ENCODE measurements at regions not wholly inside any gene's neighbourhood (a gene's known extent, or its start where the extent isn't known, plus 50 kb on each side); places are given as distances from the start of the nearest gene placed in this dataset.

DNA sequence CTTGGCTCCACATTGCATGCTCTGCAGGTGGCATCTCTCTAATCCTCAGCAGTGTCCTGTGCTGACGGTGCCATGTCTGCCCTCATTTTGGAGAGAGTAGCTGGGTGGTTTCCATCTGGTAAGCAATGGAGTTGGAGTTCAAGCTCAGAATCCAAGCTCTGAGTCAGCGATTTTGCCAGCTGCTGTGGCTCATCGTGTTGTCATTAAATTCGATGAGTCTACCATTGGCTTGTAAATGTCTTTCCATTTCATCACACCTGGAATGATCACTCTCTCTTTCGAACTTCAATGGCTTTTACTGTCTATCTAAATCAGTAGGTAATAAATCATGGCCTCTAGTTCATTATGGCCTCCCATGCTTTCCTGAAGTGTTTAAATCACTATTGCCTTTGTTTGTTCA, 378.5 kb upstream of the TSHZ2 start:
- Histone ChIP-seq H3K4me1 (ENCODE audit: control insufficient read depth in 1 of 2, insufficient read depth in 2 of 2, low read length in 2 of 2) (no peaks in the 10 kb centered on the region), H4K20me1 (ENCODE audit: insufficient read depth) (no peaks in the 10 kb centered on the region), H3K27me3 (ENCODE audit: insufficient read depth, low read length) (no peaks in the 10 kb centered on the region), H3K9me2 (ENCODE audit: insufficient read depth) (no peaks in the 10 kb centered on the region), H3K9ac (ENCODE audit: low read length) (no peak overlapping the region), H3K9me3 (ENCODE audit: control insufficient read depth in 1 of 2, insufficient read depth in 1 of 2, low read depth in 1 of 2, low read length in 2 of 2) (no peaks in the 10 kb centered on the region; a peak in 2 of 4 replicates), H3K36me3 (ENCODE audit: control insufficient read depth in 1 of 2, insufficient read depth in 2 of 2, low read length in 2 of 2) (no peaks in the 10 kb centered on the region), H3K27ac (ENCODE audit: low read depth, low read length) (no peak overlapping the region), H3K4me2 (ENCODE audit: low read length) (no peak overlapping the region), H2AFZ (ENCODE audit: low read depth, low read length, poor library complexity, severe bottlenecking) (no peak overlapping the region), H3K79me2 (ENCODE audit: insufficient read depth, low read length) (no peaks in the 10 kb centered on the region), H3K4me3 (replicated peaks in 1 of 2; ENCODE audit: low read depth in 1 of 2, low read length in 2 of 2) (no peak overlapping the region)
- CTCF ChIA-PET, result no interaction called here
- DNase-seq (ENCODE audit: low read depth, low spot score) (no peak), ATAC-seq (no peak)
- RAD21 ChIA-PET (ENCODE audit: low non-redundant PET in 1 of 2, low total read pairs in 2 of 2, uncharacterized antibody in 2 of 2, unreplicated experiment in 2 of 2), result no interaction called here
- POLR2A ChIA-PET, result no interaction called here
- TF ChIP-seq EGR1 (IDR thresholded peaks at IDR 0.05; ENCODE audit: low read depth), result no peak
- TF ChIP-seq SRF (IDR thresholded peaks at IDR 0.05; ENCODE audit: low read depth), result no peak
- TF ChIP-seq, protein P1, sequence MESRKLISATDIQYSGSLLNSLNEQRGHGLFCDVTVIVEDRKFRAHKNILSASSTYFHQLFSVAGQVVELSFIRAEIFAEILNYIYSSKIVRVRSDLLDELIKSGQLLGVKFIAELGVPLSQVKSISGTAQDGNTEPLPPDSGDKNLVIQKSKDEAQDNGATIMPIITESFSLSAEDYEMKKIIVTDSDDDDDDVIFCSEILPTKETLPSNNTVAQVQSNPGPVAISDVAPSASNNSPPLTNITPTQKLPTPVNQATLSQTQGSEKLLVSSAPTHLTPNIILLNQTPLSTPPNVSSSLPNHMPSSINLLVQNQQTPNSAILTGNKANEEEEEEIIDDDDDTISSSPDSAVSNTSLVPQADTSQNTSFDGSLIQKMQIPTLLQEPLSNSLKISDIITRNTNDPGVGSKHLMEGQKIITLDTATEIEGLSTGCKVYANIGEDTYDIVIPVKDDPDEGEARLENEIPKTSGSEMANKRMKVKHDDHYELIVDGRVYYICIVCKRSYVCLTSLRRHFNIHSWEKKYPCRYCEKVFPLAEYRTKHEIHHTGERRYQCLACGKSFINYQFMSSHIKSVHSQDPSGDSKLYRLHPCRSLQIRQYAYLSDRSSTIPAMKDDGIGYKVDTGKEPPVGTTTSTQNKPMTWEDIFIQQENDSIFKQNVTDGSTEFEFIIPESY (IDR thresholded peaks at IDR 0.05; ENCODE audit: extremely low read depth, insufficient replicate concordance, low read length), result no peak
- no peak for TF ChIP-seq CBX3 (IDR thresholded peaks at IDR 0.05; ENCODE audit: low read depth)
- TF ChIP-seq ELF1 (IDR thresholded peaks at IDR 0.05; ENCODE audit: borderline replicate concordance, low read depth), result no peak
- intact Hi-C loops (cut with micrococcal nuclease), result no loop called here
- no TSS peak for BruUV-seq (replicated peaks)

DNA sequence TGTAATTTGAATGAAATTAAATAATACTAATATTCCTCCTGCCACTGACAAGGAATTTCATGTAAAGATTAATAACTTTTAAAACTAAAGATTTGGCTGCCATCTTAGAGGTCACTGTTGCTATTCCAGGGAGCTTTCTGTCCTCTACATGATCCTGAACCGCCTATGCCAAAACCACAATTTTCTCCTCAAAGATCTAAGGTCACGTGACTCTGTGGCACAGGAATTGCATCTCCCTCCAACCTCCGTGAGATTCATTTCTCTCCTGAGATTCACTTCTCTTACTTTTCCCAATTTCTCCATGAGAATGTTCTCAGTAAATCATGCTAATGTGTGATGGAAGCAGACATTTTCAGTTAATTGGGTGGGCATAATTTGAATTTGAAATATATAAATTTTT, 379.6 kb upstream of the TSHZ2 start:
- DNase-seq (ENCODE audit: low read depth, low spot score), result no peak
- no peaks in the 10 kb centered on the region for H3K36me3 ChIP-seq (ENCODE audit: control insufficient read depth in 1 of 2, insufficient read depth in 2 of 2, low read length in 2 of 2)
- H3K9ac ChIP-seq (ENCODE audit: low read length), result no peak overlapping the region
- H3K9me3 ChIP-seq (ENCODE audit: control insufficient read depth in 1 of 2, insufficient read depth in 1 of 2, low read depth in 1 of 2, low read length in 2 of 2), result peaks cover 0 to 2% of the 10 kb centered on the region in 2 experiments; a peak in 2 of 4 replicates
- ChIA-PET RAD21 (ENCODE audit: low non-redundant PET in 1 of 2, low total read pairs in 2 of 2, uncharacterized antibody in 2 of 2, unreplicated experiment in 2 of 2) (no interaction called here), CTCF (no interaction called here), POLR2A (no interaction called here)
- no peaks in the 10 kb centered on the region for H3K4me1 ChIP-seq (ENCODE audit: control insufficient read depth in 1 of 2, insufficient read depth in 2 of 2, low read length in 2 of 2)
- H3K27ac ChIP-seq (ENCODE audit: low read depth, low read length), result no peak overlapping the region
- H3K9me2 ChIP-seq (ENCODE audit: insufficient read depth), result no peaks in the 10 kb centered on the region
- H4K20me1 ChIP-seq (ENCODE audit: insufficient read depth), result no peaks in the 10 kb centered on the region
- no peak overlapping the region for H3K4me3 ChIP-seq (replicated peaks in 1 of 2; ENCODE audit: low read depth in 1 of 2, low read length in 2 of 2)
- no peak for ATAC-seq
- intact Hi-C loops (cut with micrococcal nuclease), result no loop called here
- no peaks in the 10 kb centered on the region for H3K79me2 ChIP-seq (ENCODE audit: insufficient read depth, low read length)
- BruUV-seq (replicated peaks), result no TSS peak
- H2AFZ ChIP-seq (ENCODE audit: low read depth, low read length, poor library complexity, severe bottlenecking), result no peak overlapping the region
- no peaks in the 10 kb centered on the region for H3K27me3 ChIP-seq (ENCODE audit: insufficient read depth, low read length)
- H3K4me2 ChIP-seq (ENCODE audit: low read length), result no peak overlapping the region
- TF ChIP-seq, protein P2, sequence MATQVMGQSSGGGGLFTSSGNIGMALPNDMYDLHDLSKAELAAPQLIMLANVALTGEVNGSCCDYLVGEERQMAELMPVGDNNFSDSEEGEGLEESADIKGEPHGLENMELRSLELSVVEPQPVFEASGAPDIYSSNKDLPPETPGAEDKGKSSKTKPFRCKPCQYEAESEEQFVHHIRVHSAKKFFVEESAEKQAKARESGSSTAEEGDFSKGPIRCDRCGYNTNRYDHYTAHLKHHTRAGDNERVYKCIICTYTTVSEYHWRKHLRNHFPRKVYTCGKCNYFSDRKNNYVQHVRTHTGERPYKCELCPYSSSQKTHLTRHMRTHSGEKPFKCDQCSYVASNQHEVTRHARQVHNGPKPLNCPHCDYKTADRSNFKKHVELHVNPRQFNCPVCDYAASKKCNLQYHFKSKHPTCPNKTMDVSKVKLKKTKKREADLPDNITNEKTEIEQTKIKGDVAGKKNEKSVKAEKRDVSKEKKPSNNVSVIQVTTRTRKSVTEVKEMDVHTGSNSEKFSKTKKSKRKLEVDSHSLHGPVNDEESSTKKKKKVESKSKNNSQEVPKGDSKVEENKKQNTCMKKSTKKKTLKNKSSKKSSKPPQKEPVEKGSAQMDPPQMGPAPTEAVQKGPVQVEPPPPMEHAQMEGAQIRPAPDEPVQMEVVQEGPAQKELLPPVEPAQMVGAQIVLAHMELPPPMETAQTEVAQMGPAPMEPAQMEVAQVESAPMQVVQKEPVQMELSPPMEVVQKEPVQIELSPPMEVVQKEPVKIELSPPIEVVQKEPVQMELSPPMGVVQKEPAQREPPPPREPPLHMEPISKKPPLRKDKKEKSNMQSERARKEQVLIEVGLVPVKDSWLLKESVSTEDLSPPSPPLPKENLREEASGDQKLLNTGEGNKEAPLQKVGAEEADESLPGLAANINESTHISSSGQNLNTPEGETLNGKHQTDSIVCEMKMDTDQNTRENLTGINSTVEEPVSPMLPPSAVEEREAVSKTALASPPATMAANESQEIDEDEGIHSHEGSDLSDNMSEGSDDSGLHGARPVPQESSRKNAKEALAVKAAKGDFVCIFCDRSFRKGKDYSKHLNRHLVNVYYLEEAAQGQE (IDR thresholded peaks at IDR 0.05; ENCODE audit: low read depth), result no peak
- TF ChIP-seq EGR1 (IDR thresholded peaks at IDR 0.05; ENCODE audit: low read depth) (no peak), ELF1 (IDR thresholded peaks at IDR 0.05; ENCODE audit: borderline replicate concordance, low read depth) (no peak), SIN3A (IDR thresholded peaks at IDR 0.05; ENCODE audit: low read depth) (no peak), EZH2 (IDR thresholded peaks at IDR 0.05) (no peak), JUND (IDR thresholded peaks at IDR 0.05) (no peak), TCF7L2 (IDR thresholded peaks at IDR 0.05; ENCODE audit: borderline replicate concordance, extremely low read depth, insufficient read depth, insufficient read length) (no peak), CBX3 (IDR thresholded peaks at IDR 0.05; ENCODE audit: low read depth) (no peak), ZFX (IDR thresholded peaks at IDR 0.05) (no peak), YY1 (IDR thresholded peaks at IDR 0.05; ENCODE audit: extremely low read depth, insufficient replicate concordance, low read depth, low read length) (no peak)
- TF ChIP-seq, protein P3, sequence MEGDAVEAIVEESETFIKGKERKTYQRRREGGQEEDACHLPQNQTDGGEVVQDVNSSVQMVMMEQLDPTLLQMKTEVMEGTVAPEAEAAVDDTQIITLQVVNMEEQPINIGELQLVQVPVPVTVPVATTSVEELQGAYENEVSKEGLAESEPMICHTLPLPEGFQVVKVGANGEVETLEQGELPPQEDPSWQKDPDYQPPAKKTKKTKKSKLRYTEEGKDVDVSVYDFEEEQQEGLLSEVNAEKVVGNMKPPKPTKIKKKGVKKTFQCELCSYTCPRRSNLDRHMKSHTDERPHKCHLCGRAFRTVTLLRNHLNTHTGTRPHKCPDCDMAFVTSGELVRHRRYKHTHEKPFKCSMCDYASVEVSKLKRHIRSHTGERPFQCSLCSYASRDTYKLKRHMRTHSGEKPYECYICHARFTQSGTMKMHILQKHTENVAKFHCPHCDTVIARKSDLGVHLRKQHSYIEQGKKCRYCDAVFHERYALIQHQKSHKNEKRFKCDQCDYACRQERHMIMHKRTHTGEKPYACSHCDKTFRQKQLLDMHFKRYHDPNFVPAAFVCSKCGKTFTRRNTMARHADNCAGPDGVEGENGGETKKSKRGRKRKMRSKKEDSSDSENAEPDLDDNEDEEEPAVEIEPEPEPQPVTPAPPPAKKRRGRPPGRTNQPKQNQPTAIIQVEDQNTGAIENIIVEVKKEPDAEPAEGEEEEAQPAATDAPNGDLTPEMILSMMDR (IDR thresholded peaks at IDR 0.05 in 2 of 3, conservative IDR thresholded peaks at IDR 0.05 in 1 of 3; ENCODE audit: borderline replicate concordance in 1 of 3, insufficient read depth in 1 of 3, low read depth in 2 of 3, low read length in 2 of 3), result no peak

Measured in HCT116 (cell line).